GM21360 (cell line): ENCODE measurements at regions not wholly inside any gene's neighbourhood (a gene's known extent, or its start where the extent isn't known, plus 50 kb on each side); places are given as distances from the start of the nearest gene placed in this dataset.
"Not testable (repeated sequence)": the region's sequence is repeated elsewhere in the genome, so short reads cannot be mapped to it uniquely, and the experiment has no call there.

Experiments
- ATAC-seq: cut with Tn5 transposase; IDR thresholded peaks from one replicate; pipeline ENCODE4 v1.9.1; 2021; ENCODE audit warnings: mild to moderate bottlenecking, moderate library complexity; ENCODE audit not compliant: unreplicated experiment

- no peak for ATAC-seq
These were observed 92.3 kb downstream of the BLID start for GRCh38 chr11:122023614-122024250.

- no peak for ATAC-seq
These were observed 93.4 kb downstream of the BLID start for GRCh38 chr11:122022646-122023045.

- no peak for ATAC-seq
These were observed 95.1 kb downstream of the BLID start for GRCh38 chr11:122020902-122021301.

- no peak for ATAC-seq
These were observed 95.9 kb downstream of the BLID start for GRCh38 chr11:122019908-122020694.

- ATAC-seq = no peak
These were observed 108.4 kb downstream of the BLID start for GRCh38 chr11:122007601-122008071.

GRCh38 chr11:122004446-122004845 is 111.6 kb downstream of the BLID start:
- ATAC-seq = no peak

- no peak for ATAC-seq
These were observed 113.1 kb downstream of the BLID start for GRCh38 chr11:122002926-122003325.

- no peak for ATAC-seq
These were observed 114.0 kb downstream of the BLID start for GRCh38 chr11:122002047-122002446.

GRCh38 chr11:121999651-122000050 is 116.4 kb downstream of the BLID start:
- no peak for ATAC-seq

- no peak for ATAC-seq
These were observed 119.4 kb downstream of the BLID start for GRCh38 chr11:121996574-121996973.

GRCh38 chr11:121983901-121984300 is 132.1 kb downstream of the BLID start:
- ATAC-seq = no peak

GRCh38 chr11:121977914-121978313 is 138.1 kb downstream of the BLID start:
- ATAC-seq = not testable (repeated sequence)

- ATAC-seq = no peak
These were observed 147.4 kb downstream of the BLID start for GRCh38 chr11:121968638-121969037.

GRCh38 chr11:121967131-121967704 is 148.8 kb downstream of the BLID start:
- no peak for ATAC-seq

- no peak for ATAC-seq
These were observed 150.7 kb downstream of the BLID start for GRCh38 chr11:121965330-121965729.

- no peak for ATAC-seq
These were observed 151.4 kb downstream of the BLID start for GRCh38 chr11:121964591-121964990.

- not testable (repeated sequence) for ATAC-seq
These were observed 152.2 kb downstream of the BLID start for GRCh38 chr11:121963846-121964245.

GRCh38 chr11:121961321-121961801 is 154.7 kb downstream of the BLID start:
- no peak for ATAC-seq

- no peak for ATAC-seq
These were observed 157.1 kb downstream of the BLID start for GRCh38 chr11:121958971-121959325.

GRCh38 chr11:121958323-121958970 is 157.6 kb downstream of the BLID start:
- ATAC-seq = no peak

- ATAC-seq = no peak
These were observed 162.9 kb downstream of the BLID start for GRCh38 chr11:121953122-121953521.
